ENCODE measurements at regions not wholly inside any gene's neighbourhood (a gene's known extent, or its start where the extent isn't known, plus 50 kb on each side); places are given as distances from the start of the nearest gene placed in this dataset.

DNA sequence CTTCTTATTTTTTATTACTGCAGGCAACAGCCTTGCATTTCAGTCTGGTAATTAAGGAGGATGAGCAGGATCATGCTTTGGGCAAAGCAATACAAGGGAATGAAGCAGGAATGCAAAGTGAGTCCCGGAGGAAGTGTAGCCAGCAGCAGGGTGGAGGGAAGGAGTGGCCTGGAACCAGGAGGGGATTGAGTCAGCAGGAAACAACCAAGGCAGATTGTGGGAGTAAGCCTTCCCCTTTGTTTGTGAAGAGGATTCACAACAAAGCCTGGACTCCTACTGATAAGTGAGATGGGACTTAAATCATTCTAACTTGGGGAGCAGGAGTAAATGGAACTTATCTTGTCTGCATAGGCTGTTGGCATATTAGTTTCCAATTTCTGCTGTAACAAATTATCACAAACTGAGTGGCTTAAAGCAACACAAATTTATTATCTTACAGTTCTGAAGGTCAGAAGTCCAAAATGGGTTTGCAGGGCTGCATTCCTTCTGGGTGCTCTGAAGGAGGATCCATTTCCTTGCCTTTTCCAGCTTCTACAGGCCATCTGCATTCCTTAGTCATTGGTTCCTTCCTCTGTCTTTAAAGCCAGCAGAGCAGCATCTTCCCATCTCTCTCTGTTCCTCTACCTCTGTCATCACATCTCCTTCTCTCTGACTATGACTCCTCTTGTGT lies 93.2 kb upstream of the AP1S2 start:
- Mint-ChIP-seq H3K27ac (peak overlapping the region; percentile 82 to 94 (median 89)), H3K9me3 (no peaks in the 10 kb centered on the region), H3K4me1 (peaks cover 29 to 37% of the 10 kb centered on the region in 2 experiments), H3K27me3 (ENCODE audit: low read depth) (no peaks in the 10 kb centered on the region), H3K36me3 (ENCODE audit: insufficient read depth in 1 of 3, low read depth in 3 of 3) (peaks cover 4 to 7% (median 5%) of the 10 kb centered on the region in 3 experiments; a peak in 6 of 7 replicates), H3K4me3 (peak overlapping the region in 1 of 2 experiments; percentile 41; a peak in 2 of 5 replicates)
- H2BK5ac ChIP-seq (ENCODE audit: insufficient read length, low read length) = no peak overlapping the region
- H3K79me1 ChIP-seq (ENCODE audit: insufficient read depth, low read depth, low read length, poor library complexity, severe bottlenecking) = no peaks in the 10 kb centered on the region
- H3K56ac ChIP-seq (ENCODE audit: insufficient read length, low read depth, low read length) = no peak overlapping the region
- H3T11ph ChIP-seq (ENCODE audit: low read length) = no peak overlapping the region
- H4K91ac ChIP-seq (ENCODE audit: insufficient read length, low read depth, low read length) = no peak overlapping the region
- H2AFZ ChIP-seq (ENCODE audit: low read length) = no peak overlapping the region
- no CpG with 5 or more reads among the region's 1 CpG for WGBS (ENCODE audit: extremely low coverage, insufficient read length, low lambda C conversion rate)
- no peaks in the 10 kb centered on the region for H3K79me2 ChIP-seq (ENCODE audit: insufficient read depth, low read length)
- no peak for TF ChIP-seq CTCF (conservative IDR thresholded peaks at IDR 0.05)
- no peak overlapping the region for H3K14ac ChIP-seq (ENCODE audit: insufficient read depth, low read length)
- no peak overlapping the region for H3K9ac ChIP-seq (ENCODE audit: extremely low read depth, insufficient read length, low read length)
- no peak overlapping the region for H2AK5ac ChIP-seq (ENCODE audit: insufficient read length, low read length)
- H4K5ac ChIP-seq (ENCODE audit: insufficient read length, low read depth, low read length) = no peak overlapping the region
- no peaks in the 10 kb centered on the region for H3K9me3 ChIP-seq (ENCODE audit: control insufficient read depth, low read depth, low read length)
- H3K4ac ChIP-seq (ENCODE audit: low read depth, low read length) = no peak overlapping the region
- H3K18ac ChIP-seq (ENCODE audit: insufficient read length, low read depth, low read length) = no peak overlapping the region
- no peak overlapping the region for H3K4me2 ChIP-seq (ENCODE audit: insufficient read depth, insufficient read length, low read length)
- no peak overlapping the region for H3K23ac ChIP-seq (ENCODE audit: insufficient read length, low read depth, low read length)
- no peak overlapping the region for H2BK12ac ChIP-seq (ENCODE audit: insufficient read length, low read depth, low read length)
- H3K23me2 ChIP-seq (ENCODE audit: insufficient read length, low read depth, low read length, poor library complexity, severe bottlenecking) = no peaks in the 10 kb centered on the region
- no peak overlapping the region for H2BK20ac ChIP-seq (ENCODE audit: low read depth, low read length, poor library complexity, severe bottlenecking)
- no peak overlapping the region for H2BK15ac ChIP-seq (ENCODE audit: low read depth, low read length)
- peaks cover 7% of the 10 kb centered on the region; the same call in 1 of the 2 replicates for H3K4me1 ChIP-seq (ENCODE audit: insufficient read depth, low read length)
- no peak overlapping the region for H2BK120ac ChIP-seq (ENCODE audit: low read depth, low read length, poor library complexity, severe bottlenecking)
- H3K27me3 ChIP-seq (ENCODE audit: insufficient read depth, low read length) = no peaks in the 10 kb centered on the region
- no peaks in the 10 kb centered on the region for H4K20me1 ChIP-seq (ENCODE audit: control insufficient read depth, insufficient read depth, insufficient read length)
- peak overlapping the region; percentile 58 for H3K27ac ChIP-seq (ENCODE audit: insufficient read length, low read depth, low read length)
- peak; percentile 82 for DNase-seq
- no peak overlapping the region for H4K8ac ChIP-seq (replicated peaks; ENCODE audit: insufficient read length, low read depth, low read length)
